Hepatocyte (in vitro differentiated cells): ENCODE measurements at regions not wholly inside any gene's neighbourhood (a gene's known extent, or its start where the extent isn't known, plus 50 kb on each side); places are given as distances from the start of the nearest gene placed in this dataset.

ENCODE experiments used
- DNase-seq: peaks from one replicate; pipeline ENCODE4 v3.0.0-alpha.2; 2016; ENCODE audit warnings: low spot score
- H2AFZ ChIP-seq: fragments of 200-600 bp; sonication (generic); 2 replicates; pipeline ENCODE4 v1.6.0; 2016; ENCODE audit warnings: antibody characterized with exemption, mild to moderate bottlenecking
- H3K27ac ChIP-seq: fragments of 200-600 bp; sonication (generic); 2 replicates; pipeline ENCODE4 v1.5.1; 2016; ENCODE audit warnings: mild to moderate bottlenecking
- H3K27me3 ChIP-seq: fragments of 200-600 bp; sonication (generic); 2 replicates; pipeline ENCODE4 v1.6.1; 2016
- H3K36me3 ChIP-seq: fragments of 200-600 bp; sonication (generic); replicated peaks from 2 replicates; pipeline ENCODE4 v1.5.1; 2016; ENCODE audit warnings: low read depth; ENCODE audit not compliant: insufficient read depth
- H3K4me1 ChIP-seq: fragments of 200-600 bp; sonication (generic); 2 replicates; pipeline ENCODE4 v1.5.1; 2016; ENCODE audit warnings: mild to moderate bottlenecking, moderate library complexity; ENCODE audit not compliant: insufficient read depth
- H3K4me2 ChIP-seq: fragments of 200-600 bp; sonication (generic); 2 replicates; pipeline ENCODE4 v1.6.0; 2016
- H3K4me3 ChIP-seq: fragments of 200-600 bp; sonication (generic); 2 replicates; pipeline ENCODE4 v1.5.1; 2016; ENCODE audit warnings: mild to moderate bottlenecking
- H3K79me2 ChIP-seq: fragments of 200-600 bp; sonication (generic); 2 replicates; pipeline ENCODE4 v1.6.0; 2017; ENCODE audit warnings: mild to moderate bottlenecking
- H3K9me2 ChIP-seq: fragments of 200-600 bp; sonication (generic); replicated peaks from 2 replicates; pipeline ENCODE4 v1.6.0; 2017; ENCODE audit warnings: mild to moderate bottlenecking; ENCODE audit not compliant: insufficient read depth
- H3K9me3 ChIP-seq: fragments of 200-600 bp; sonication (generic); 2 replicates; pipeline ENCODE4 v1.5.1; 2016; ENCODE audit warnings: low read depth, mild to moderate bottlenecking
- H4K20me1 ChIP-seq: fragments of 200-600 bp; sonication (generic); 2 replicates; pipeline ENCODE4 v1.6.0; 2016; ENCODE audit warnings: mild to moderate bottlenecking; ENCODE audit not compliant: insufficient read depth, poor library complexity, severe bottlenecking
- EZH2 ChIP-seq: fragments of 200-600 bp; sonication (generic); IDR thresholded peaks from 2 replicates; pipeline ENCODE4 v1.6.1; 2016; ENCODE audit warnings: antibody characterized with exemption, mild to moderate bottlenecking, borderline replicate concordance
- EZH2phosphoT487 ChIP-seq: fragments of 200-600 bp; sonication (generic); IDR thresholded peaks from one replicate; pipeline ENCODE4 v1.6.1; 2018; ENCODE audit warnings: antibody characterized with exemption, mild to moderate bottlenecking, low read depth, moderate library complexity; ENCODE audit not compliant: unreplicated experiment, severe bottlenecking
- WGBS: methylation state at CpG from one replicate; pipeline ENCODE4 v1.1.6; 2016; ENCODE audit warnings: low lambda C conversion rate; ENCODE audit errors: missing lambda C conversion rate; 5-methylcytosine and 5-hydroxymethylcytosine counted together
- TF ChIP-seq, protein P1 (sequence below): fragments of 200-600 bp; sonication (generic); IDR thresholded peaks from 2 replicates; pipeline ENCODE4 v1.5.1; 2016; ENCODE audit warnings: antibody characterized with exemption, mild to moderate bottlenecking; ENCODE audit not compliant: poor library complexity

DNA sequence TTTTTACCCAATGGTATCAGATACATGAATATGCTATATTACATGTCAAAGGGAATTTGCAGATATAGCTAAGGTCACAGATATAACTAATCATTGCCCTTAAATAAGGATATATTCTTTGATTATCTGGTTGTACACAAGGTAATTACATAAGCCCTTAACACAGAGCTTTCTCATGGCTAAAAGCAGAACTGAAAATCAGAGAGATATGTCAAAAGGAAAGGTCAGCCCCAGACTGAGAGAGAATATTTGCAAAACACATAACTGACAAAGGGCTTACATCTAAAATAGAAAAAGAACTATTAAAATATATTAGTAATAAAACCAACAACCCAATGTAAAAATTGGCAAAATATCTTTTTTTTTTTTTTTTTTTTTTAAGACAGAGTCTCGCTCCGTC lies 1029.5 kb upstream of the LRRN3 start:
- TF ChIP-seq EZH2 (no peak), EZH2phosphoT487 (no peak)
- TF ChIP-seq, protein P1, sequence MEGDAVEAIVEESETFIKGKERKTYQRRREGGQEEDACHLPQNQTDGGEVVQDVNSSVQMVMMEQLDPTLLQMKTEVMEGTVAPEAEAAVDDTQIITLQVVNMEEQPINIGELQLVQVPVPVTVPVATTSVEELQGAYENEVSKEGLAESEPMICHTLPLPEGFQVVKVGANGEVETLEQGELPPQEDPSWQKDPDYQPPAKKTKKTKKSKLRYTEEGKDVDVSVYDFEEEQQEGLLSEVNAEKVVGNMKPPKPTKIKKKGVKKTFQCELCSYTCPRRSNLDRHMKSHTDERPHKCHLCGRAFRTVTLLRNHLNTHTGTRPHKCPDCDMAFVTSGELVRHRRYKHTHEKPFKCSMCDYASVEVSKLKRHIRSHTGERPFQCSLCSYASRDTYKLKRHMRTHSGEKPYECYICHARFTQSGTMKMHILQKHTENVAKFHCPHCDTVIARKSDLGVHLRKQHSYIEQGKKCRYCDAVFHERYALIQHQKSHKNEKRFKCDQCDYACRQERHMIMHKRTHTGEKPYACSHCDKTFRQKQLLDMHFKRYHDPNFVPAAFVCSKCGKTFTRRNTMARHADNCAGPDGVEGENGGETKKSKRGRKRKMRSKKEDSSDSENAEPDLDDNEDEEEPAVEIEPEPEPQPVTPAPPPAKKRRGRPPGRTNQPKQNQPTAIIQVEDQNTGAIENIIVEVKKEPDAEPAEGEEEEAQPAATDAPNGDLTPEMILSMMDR: no peak
- Histone ChIP-seq H3K4me2 (no peak overlapping the region), H3K36me3 (no peaks in the 10 kb centered on the region), H3K4me3 (no peak overlapping the region), H3K9me3 (no peaks in the 10 kb centered on the region), H3K79me2 (no peaks in the 10 kb centered on the region), H2AFZ (no peak overlapping the region), H4K20me1 (no peaks in the 10 kb centered on the region), H3K9me2 (no peaks in the 10 kb centered on the region), H3K27ac (no peak overlapping the region), H3K27me3 (no peaks in the 10 kb centered on the region), H3K4me1 (no peaks in the 10 kb centered on the region)
- WGBS: 100% methylated on average over 2 of the region's 2 CpGs
- DNase-seq: no peak

DNA sequence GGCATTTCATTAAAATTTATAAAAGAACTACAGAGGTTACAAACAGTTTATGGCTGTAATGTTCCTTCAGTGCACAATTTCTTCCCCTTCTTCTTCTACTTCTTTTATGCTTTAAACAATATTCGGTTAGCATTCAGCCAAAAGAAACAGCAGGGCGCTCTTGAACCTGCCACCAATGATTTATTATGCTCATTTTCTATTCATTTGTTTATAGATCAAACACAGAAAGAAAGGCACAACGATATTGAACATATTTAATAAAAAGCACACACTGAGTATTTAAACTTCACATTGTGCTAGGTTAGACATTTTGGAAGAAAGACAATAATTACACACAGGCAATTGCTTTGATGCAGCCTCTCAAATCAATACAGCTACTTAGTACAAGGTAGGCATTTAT lies 1025.8 kb upstream of the LRRN3 start:
- DNase-seq: no peak
- Histone ChIP-seq H3K27ac (no peak overlapping the region), H3K9me2 (no peaks in the 10 kb centered on the region), H2AFZ (no peak overlapping the region), H3K36me3 (no peaks in the 10 kb centered on the region), H3K4me3 (no peak overlapping the region), H4K20me1 (no peaks in the 10 kb centered on the region), H3K79me2 (no peaks in the 10 kb centered on the region), H3K4me2 (no peak overlapping the region), H3K9me3 (no peaks in the 10 kb centered on the region), H3K27me3 (no peaks in the 10 kb centered on the region), H3K4me1 (no peaks in the 10 kb centered on the region)
- WGBS: 81% methylated on average over 3 of the region's 3 CpGs
- TF ChIP-seq, protein P1: no peak
- TF ChIP-seq EZH2phosphoT487 (no peak), EZH2 (no peak)

DNA sequence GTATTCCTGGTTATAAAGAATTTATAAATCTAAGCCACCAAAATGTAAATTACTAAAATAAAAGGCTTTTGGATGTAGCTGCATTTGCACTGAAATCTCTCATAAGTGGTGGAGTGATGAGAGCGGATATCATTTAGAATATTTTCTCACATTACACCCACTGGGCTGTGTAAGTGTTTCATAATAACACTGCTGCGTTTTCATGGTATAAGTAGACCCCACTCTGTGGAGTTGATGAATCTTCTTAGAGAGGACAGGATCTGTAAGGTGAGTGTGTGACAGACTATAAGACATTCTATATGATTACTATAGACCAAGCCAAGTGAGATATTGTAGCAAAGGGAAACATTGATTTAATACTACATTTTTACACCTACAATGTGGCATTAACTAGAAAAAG lies 1024.1 kb upstream of the LRRN3 start:
- no peak for TF ChIP-seq EZH2phosphoT487
- TF ChIP-seq EZH2: no peak
- TF ChIP-seq, protein P1: no peak
- Histone ChIP-seq H3K4me3 (no peak overlapping the region), H3K36me3 (no peaks in the 10 kb centered on the region), H3K79me2 (no peaks in the 10 kb centered on the region), H4K20me1 (no peaks in the 10 kb centered on the region), H2AFZ (no peak overlapping the region), H3K4me2 (no peak overlapping the region), H3K9me3 (no peaks in the 10 kb centered on the region), H3K4me1 (no peaks in the 10 kb centered on the region), H3K27ac (no peak overlapping the region), H3K27me3 (no peaks in the 10 kb centered on the region), H3K9me2 (no peaks in the 10 kb centered on the region)
- no peak for DNase-seq
- WGBS: 97% methylated on average over 2 of the region's 2 CpGs

DNA sequence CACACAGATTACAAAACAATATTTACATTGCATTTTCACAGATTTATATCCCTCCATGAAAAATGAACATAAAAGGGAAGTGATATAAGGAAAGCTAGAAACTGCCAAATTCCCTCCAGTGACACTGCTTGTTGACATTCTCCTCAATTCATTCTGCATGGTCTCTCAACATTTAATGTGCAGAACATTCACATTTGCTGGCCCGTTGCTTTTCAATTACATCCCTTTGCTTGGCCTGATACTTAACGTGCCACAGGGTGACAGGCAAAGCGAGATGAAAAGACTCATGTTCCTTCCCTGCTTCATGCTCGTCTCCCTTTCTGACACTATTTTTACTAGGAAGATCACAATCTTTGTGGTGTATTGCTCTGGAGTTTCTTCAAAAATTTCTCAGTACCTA lies 1019.7 kb upstream of the LRRN3 start:
- no peaks in the 10 kb centered on the region for H4K20me1 ChIP-seq
- TF ChIP-seq EZH2: no peak
- TF ChIP-seq, protein P1: no peak
- no peak for TF ChIP-seq EZH2phosphoT487
- WGBS: 75% methylated on average over 4 of the region's 4 CpGs
- no peaks in the 10 kb centered on the region for H3K27me3 ChIP-seq
- H2AFZ ChIP-seq: no peak overlapping the region
- no peaks in the 10 kb centered on the region for H3K9me3 ChIP-seq
- no peak overlapping the region for H3K4me2 ChIP-seq
- no peaks in the 10 kb centered on the region for H3K36me3 ChIP-seq
- no peak overlapping the region for H3K4me3 ChIP-seq
- DNase-seq: no peak
- no peaks in the 10 kb centered on the region for H3K79me2 ChIP-seq
- no peaks in the 10 kb centered on the region for H3K9me2 ChIP-seq
- H3K4me1 ChIP-seq: no peaks in the 10 kb centered on the region
- no peak overlapping the region for H3K27ac ChIP-seq
